K562 (cell line): ENCODE measurements at regions not wholly inside any gene's neighbourhood (a gene's known extent, or its start where the extent isn't known, plus 50 kb on each side); places are given as distances from the start of the nearest gene placed in this dataset.

Source experiments
- ATAC-seq: fragments of 200-7000 bp; cut with Tn5 transposase; 3 replicates; pipeline ENCODE4 v1.9.1; 2020; ENCODE audit warnings: moderate library complexity
- BruUV-seq: library from RNA; stranded (reverse); fragments of 400-500 nt; replicated peaks from 2 replicates; lab custom pipeline; 2021; lab: Mats Ljungman, UMichigan
- CTCF ChIA-PET: fragments of 300-600 bp; formaldehyde crosslinking; extraction: SDS; loops from one replicate; lab custom pipeline; 2021; ENCODE audit warnings: low intra/inter-chr PET ratio; lab: Yijun Ruan, JAX
- POLR2A ChIA-PET: fragments of 300-600, 350-650 bp; sonication (Branson Sonifier 250); formaldehyde crosslinking; extraction: SDS; loops from one replicate; lab custom pipeline; 2021; ENCODE audit warnings: antibody characterized with exemption, inconsistent platforms; lab: Yijun Ruan, JAX
- DNase-seq, 4 experiments: peaks; one replicate each; pipeline versions ENCODE4 v3.0.0 to v3.0.0-alpha.2; 2011 to 2018; ENCODE audit warnings: low spot score in 3 of 4, mixed read lengths in 3 of 4; ENCODE audit errors: extremely low read depth in 1 of 4
- FAIRE-seq: peaks from 2 replicates; lab custom pipeline; 2011; peaks lifted over from hg19 to GRCh38; lab: Jason Lieb, UNC
- H2AFZ ChIP-seq: 2 replicates; pipeline ENCODE4 v1.6.0; 2011; ENCODE audit warnings: low read depth, low read length, control low read depth, inconsistent platforms
- H3K27ac ChIP-seq: fragments of 200-600 bp; 3 replicates; pipeline ENCODE4 v1.8.0; 2011; ENCODE audit warnings: low read depth, mild to moderate bottlenecking, control low read depth, inconsistent platforms, low read length, moderate library complexity, mixed read lengths; ENCODE audit errors: extremely low read depth
- H3K27me3 ChIP-seq, 2 experiments: fragments of 300-600 bp in 1 of 2; 2 replicates in 1 of 2; 3 replicates in 1 of 2; pipeline versions ENCODE4 v1.6.0 to v1.8.0; 2011; ENCODE audit warnings: inconsistent platforms in 2 of 2, low read length in 2 of 2, mild to moderate bottlenecking in 1 of 2, mixed read lengths in 1 of 2, moderate library complexity in 1 of 2; ENCODE audit not compliant: control insufficient read depth in 2 of 2, insufficient read depth in 2 of 2
- H3K36me3 ChIP-seq: fragments of 300-600 bp; 3 replicates; pipeline ENCODE4 v1.8.0; 2011; ENCODE audit warnings: mild to moderate bottlenecking, low read length, inconsistent platforms; ENCODE audit not compliant: control insufficient read depth, insufficient read depth
- H3K4me1 ChIP-seq, 2 experiments: fragments of 200-600 bp in 1 of 2; replicated peaks in 1 of 2; 2 replicates in 1 of 2; 3 replicates in 1 of 2; pipeline versions ENCODE4 v1.5.1 to v1.8.0; 2011; ENCODE audit warnings: inconsistent platforms in 2 of 2, low read length in 2 of 2, mild to moderate bottlenecking in 1 of 2, mixed read lengths in 1 of 2, moderate library complexity in 1 of 2; ENCODE audit not compliant: control insufficient read depth in 2 of 2, insufficient read depth in 2 of 2
- H3K4me2 ChIP-seq: 2 replicates; pipeline ENCODE4 v1.6.1; 2011; ENCODE audit warnings: low read length, control low read depth, inconsistent platforms, mixed read lengths; ENCODE audit not compliant: insufficient read depth
- H3K4me3 ChIP-seq: fragments of 200-600 bp; sonication (generic), shearing (Covaris generic); 2 replicates; pipeline ENCODE4 v1.5.1; 2016; ENCODE audit warnings: control low read depth, inconsistent platforms
- H3K79me2 ChIP-seq: fragments of 200-600 bp; 3 replicates; pipeline ENCODE4 v1.8.0; 2011; ENCODE audit warnings: low read length, inconsistent platforms; ENCODE audit not compliant: control insufficient read depth, insufficient read depth
- H3K9ac ChIP-seq, 2 experiments: 2 replicates each; pipeline versions ENCODE4 v1.6.0 to v1.6.1; 2011; ENCODE audit warnings: low read depth in 2 of 2, low read length in 2 of 2, control low read depth in 1 of 2, inconsistent platforms in 1 of 2, mild to moderate bottlenecking in 1 of 2, mixed read lengths in 1 of 2; ENCODE audit not compliant: insufficient read depth in 1 of 2
- H3K9me1 ChIP-seq: one replicate; pipeline ENCODE4 v1.6.0; 2011; ENCODE audit warnings: inconsistent platforms, mild to moderate bottlenecking, low read length, moderate library complexity; ENCODE audit not compliant: control insufficient read depth, insufficient read depth
- H3K9me3 ChIP-seq: replicated peaks from 2 replicates; pipeline ENCODE4 v1.5.1; 2011; ENCODE audit warnings: low read depth, low read length, inconsistent platforms; ENCODE audit not compliant: control insufficient read depth, insufficient read depth
- H4K20me1 ChIP-seq: replicated peaks from 2 replicates; pipeline ENCODE4 v1.6.1; 2011; ENCODE audit warnings: low read length, inconsistent platforms, mixed read lengths; ENCODE audit not compliant: control insufficient read depth, insufficient read depth
- AFF4 ChIP-seq: sonication (generic); formaldehyde crosslinking; IDR thresholded peaks from 2 replicates; pipeline ENCODE4 v1.8.0; 2023; ENCODE audit warnings: mild to moderate bottlenecking, missing genetic modification reagents
- GATA2 ChIP-seq: sonication (generic); formaldehyde crosslinking; IDR thresholded peaks from 2 replicates; pipeline ENCODE4 v1.4.0; 2020; ENCODE audit warnings: mild to moderate bottlenecking, missing genetic modification reagents
- MCM5 ChIP-seq: fragments of 450-650 bp; IDR thresholded peaks from 2 replicates; pipeline ENCODE4 v1.6.1; 2016; ENCODE audit warnings: low read depth
- MTA3 ChIP-seq: fragments of 450-650 bp; formaldehyde crosslinking; IDR thresholded peaks from 2 replicates; pipeline ENCODE4 v1.6.1; 2017; ENCODE audit warnings: mild to moderate bottlenecking, borderline replicate concordance
- NR4A1 ChIP-seq, 2 experiments: fragments of 250-450 bp in 1 of 2; fragments of 450-650 bp in 1 of 2; sonication (Bioruptor Pico) in 1 of 2; IDR thresholded peaks; 2 replicates each; pipeline versions ENCODE4 v1.4.0 to v1.6.1; 2016 to 2020; ENCODE audit warnings: mild to moderate bottlenecking in 2 of 2, missing compliant biosample characterization in 1 of 2, missing genetic modification characterization in 1 of 2, moderate library complexity in 1 of 2
- POLR3G ChIP-seq: IDR thresholded peaks from 2 replicates; pipeline ENCODE4 v1.6.1; 2011; ENCODE audit not compliant: insufficient read length, insufficient replicate concordance; ENCODE audit errors: extremely low read depth
- PTTG1 ChIP-seq: fragments of 450-650 bp; IDR thresholded peaks from 2 replicates; pipeline ENCODE4 v1.6.1; 2016; ENCODE audit warnings: low read depth, mild to moderate bottlenecking, missing genetic modification characterization, missing compliant biosample characterization
- SREBF2 ChIP-seq: sonication (generic); formaldehyde crosslinking; IDR thresholded peaks from 2 replicates; pipeline ENCODE4 v1.4.0; 2020; ENCODE audit warnings: mild to moderate bottlenecking, missing genetic modification reagents
- TCF7L2 ChIP-seq: fragments of 150-350 bp; IDR thresholded peaks from 2 replicates; pipeline ENCODE4 v1.6.1; 2016; ENCODE audit warnings: low read depth, mild to moderate bottlenecking, low read length, moderate library complexity
- YY1 ChIP-seq, 3 experiments: IDR thresholded peaks; 2 replicates each; pipeline ENCODE4 v1.6.1; 2011; ENCODE audit warnings: low read length in 2 of 3, mild to moderate bottlenecking in 2 of 3, moderate library complexity in 2 of 3, borderline replicate concordance in 1 of 3, control low read depth in 1 of 3, low read depth in 1 of 3; ENCODE audit not compliant: insufficient read depth in 3 of 3, insufficient replicate concordance in 2 of 3, control insufficient read depth in 1 of 3, insufficient read length in 1 of 3; ENCODE audit errors: extremely low read depth in 1 of 3
- ZNF589 ChIP-seq: fragments of 200-800 bp; sonication (Bioruptor generic); IDR thresholded peaks from 2 replicates; pipeline ENCODE4 v1.6.1; 2016; ENCODE audit warnings: low read depth, missing genetic modification characterization, missing compliant biosample characterization
- WGBS: fragments of 100-300 bp; shearing (Covaris generic); methylation state at CpG from one replicate; pipeline ENCODE4 v1.1.6; 2016; ENCODE audit warnings: low coverage, mixed read lengths; ENCODE audit not compliant: insufficient coverage; ENCODE audit errors: missing lambda C conversion rate; 5-methylcytosine and 5-hydroxymethylcytosine counted together
- in situ Hi-C: fragments of 300-500 bp; cut with MboI; formaldehyde crosslinking; loops from 4 replicates; pipeline ENCODE4 v1.15.0; 2018; ENCODE audit warnings: inconsistent platforms, mixed read lengths
- intact Hi-C: fragments of 100-400 bp; cut with micrococcal nuclease; formaldehyde crosslinking; loops from 2 replicates; pipeline ENCODE4 v1.14.2; 2022

- TF ChIP-seq POLR3G: no peak
- TF ChIP-seq, all 486 proteins: peak for 0
These were observed 403.8 kb upstream of the FAT1 start (continued) for GRCh38 chr4:187127456-187127855.

- BruUV-seq: no TSS peak
- DNase-seq (no peak), ATAC-seq (no peak), FAIRE-seq (no peak)
- Histone ChIP-seq H3K27me3 (peaks cover 16 to 30% of the 10 kb centered on the region in 2 experiments; a peak in 4 of 5 replicates), H4K20me1 (no peaks in the 10 kb centered on the region), H3K9ac (no peak overlapping the region), H3K4me3 (no peak overlapping the region), H3K79me2 (no peaks in the 10 kb centered on the region), H3K4me1 (no peaks in the 10 kb centered on the region), H3K4me2 (no peak overlapping the region), H3K9me3 (no peaks in the 10 kb centered on the region), H3K27ac (no peak overlapping the region), H2AFZ (no peak overlapping the region), H3K36me3 (no peaks in the 10 kb centered on the region), H3K9me1 (no peaks in the 10 kb centered on the region)
- intact Hi-C loops (no loop called here), in situ Hi-C loops (no loop called here)
- ChIA-PET POLR2A (no interaction called here), CTCF (no interaction called here)
- TF ChIP-seq MCM5: no peak
- TF ChIP-seq AFF4 (CRISPR knock-in tag): no peak
- no peak for TF ChIP-seq PTTG1 (tag)
- no peak for TF ChIP-seq TCF7L2
- TF ChIP-seq NR4A1 (CRISPR knock-in tag; IDR thresholded peaks at IDR 0.05): no peak
- no peak for TF ChIP-seq NR4A1 (tag; IDR thresholded peaks at IDR 0.05)
- TF ChIP-seq SREBF2 (CRISPR knock-in tag): no peak
- TF ChIP-seq GATA2 (CRISPR knock-in tag): no peak
- no peak for TF ChIP-seq ZNF589 (CRISPR knock-in tag)
- no peak for TF ChIP-seq YY1 (IDR thresholded peaks at IDR 0.05; ENCODE audit: borderline replicate concordance in 1 of 3, control insufficient read depth in 1 of 3, extremely low read depth in 1 of 3, insufficient read depth in 3 of 3, insufficient read length in 1 of 3, insufficient replicate concordance in 2 of 3, low read depth in 1 of 3, low read length in 2 of 3)
- TF ChIP-seq MTA3: no peak
- 0% methylated on average over 11 of the region's 11 CpGs for WGBS
These were observed 404.6 kb upstream of the FAT1 start for GRCh38 chr4:187128222-187128621.
